ENCODE measurements at regions not wholly inside any gene's neighbourhood (a gene's known extent, or its start where the extent isn't known, plus 50 kb on each side); places are given as distances from the start of the nearest gene placed in this dataset.

DNA sequence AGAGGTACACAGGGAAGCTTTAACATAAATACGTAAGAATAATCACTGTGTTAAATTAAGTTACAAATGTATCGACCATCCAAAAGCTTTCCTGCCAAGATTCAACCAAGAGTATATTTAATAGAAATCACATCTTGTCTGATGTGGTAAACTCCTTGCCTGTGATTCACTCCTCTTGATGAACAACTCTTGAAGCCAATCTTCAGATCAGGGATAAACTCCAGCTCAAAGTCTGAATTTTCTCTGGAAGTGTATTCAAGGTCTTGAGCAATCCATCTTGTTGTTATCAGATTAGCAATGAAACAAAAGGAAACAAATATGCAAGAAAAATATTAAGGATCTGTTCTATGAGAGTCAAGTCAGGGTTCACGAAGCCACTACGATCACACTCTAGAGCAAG is 170.0 kb upstream of the ADAMTS16 start:
- ChIA-PET CTCF (interaction anchor here (1.9 kb wide), 1 partner anchor 19 kb away, joined by 4 read pairs; no protein-coding TSS in a partner anchor), POLR2A (no interaction called here)
- H3K27ac ChIP-seq = no peak overlapping the region
- TF ChIP-seq CBX8 (IDR thresholded peaks at IDR 0.05) (no peak), FOSB (CRISPR knock-in tag; IDR thresholded peaks at IDR 0.05) (no peak), ZFP36 (IDR thresholded peaks at IDR 0.05; ENCODE audit: borderline replicate concordance, partially characterized antibody) (no peak), ESRRA (IDR thresholded peaks at IDR 0.05; ENCODE audit: borderline replicate concordance, low read length) (no peak), MYC (IDR thresholded peaks at IDR 0.05; ENCODE audit: borderline replicate concordance, low read length) (no peak), POLR2A (IDR thresholded peaks at IDR 0.05; ENCODE audit: low read length) (no peak), FOSL2 (IDR thresholded peaks at IDR 0.05) (no peak), FOSL2 (CRISPR knock-in tag; IDR thresholded peaks at IDR 0.05) (no peak), CHD4 (IDR thresholded peaks at IDR 0.05; ENCODE audit: borderline replicate concordance) (no peak), KDM5A (IDR thresholded peaks at IDR 0.05) (no peak), POLR2AphosphoS2 (conservative IDR thresholded peaks at IDR 0.05; ENCODE audit: low read length) (no peak), CEBPB (IDR thresholded peaks at IDR 0.05) (no peak), RAD21 (conservative IDR thresholded peaks at IDR 0.05 in 1 of 2, IDR thresholded peaks at IDR 0.05 in 1 of 2) (no peak), TP53 (CRISPR knock-in tag; IDR thresholded peaks at IDR 0.05) (no peak)
- TF ChIP-seq, protein P1, sequence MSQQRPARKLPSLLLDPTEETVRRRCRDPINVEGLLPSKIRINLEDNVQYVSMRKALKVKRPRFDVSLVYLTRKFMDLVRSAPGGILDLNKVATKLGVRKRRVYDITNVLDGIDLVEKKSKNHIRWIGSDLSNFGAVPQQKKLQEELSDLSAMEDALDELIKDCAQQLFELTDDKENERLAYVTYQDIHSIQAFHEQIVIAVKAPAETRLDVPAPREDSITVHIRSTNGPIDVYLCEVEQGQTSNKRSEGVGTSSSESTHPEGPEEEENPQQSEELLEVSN (IDR thresholded peaks at IDR 0.05; ENCODE audit: borderline replicate concordance, low read depth) = no peak
- TF ChIP-seq, protein P2, sequence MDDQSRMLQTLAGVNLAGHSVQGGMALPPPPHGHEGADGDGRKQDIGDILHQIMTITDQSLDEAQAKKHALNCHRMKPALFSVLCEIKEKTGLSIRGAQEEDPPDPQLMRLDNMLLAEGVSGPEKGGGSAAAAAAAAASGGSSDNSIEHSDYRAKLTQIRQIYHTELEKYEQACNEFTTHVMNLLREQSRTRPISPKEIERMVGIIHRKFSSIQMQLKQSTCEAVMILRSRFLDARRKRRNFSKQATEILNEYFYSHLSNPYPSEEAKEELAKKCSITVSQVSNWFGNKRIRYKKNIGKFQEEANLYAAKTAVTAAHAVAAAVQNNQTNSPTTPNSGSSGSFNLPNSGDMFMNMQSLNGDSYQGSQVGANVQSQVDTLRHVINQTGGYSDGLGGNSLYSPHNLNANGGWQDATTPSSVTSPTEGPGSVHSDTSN (IDR thresholded peaks at IDR 0.05) = no peak
- TF ChIP-seq, protein P3, sequence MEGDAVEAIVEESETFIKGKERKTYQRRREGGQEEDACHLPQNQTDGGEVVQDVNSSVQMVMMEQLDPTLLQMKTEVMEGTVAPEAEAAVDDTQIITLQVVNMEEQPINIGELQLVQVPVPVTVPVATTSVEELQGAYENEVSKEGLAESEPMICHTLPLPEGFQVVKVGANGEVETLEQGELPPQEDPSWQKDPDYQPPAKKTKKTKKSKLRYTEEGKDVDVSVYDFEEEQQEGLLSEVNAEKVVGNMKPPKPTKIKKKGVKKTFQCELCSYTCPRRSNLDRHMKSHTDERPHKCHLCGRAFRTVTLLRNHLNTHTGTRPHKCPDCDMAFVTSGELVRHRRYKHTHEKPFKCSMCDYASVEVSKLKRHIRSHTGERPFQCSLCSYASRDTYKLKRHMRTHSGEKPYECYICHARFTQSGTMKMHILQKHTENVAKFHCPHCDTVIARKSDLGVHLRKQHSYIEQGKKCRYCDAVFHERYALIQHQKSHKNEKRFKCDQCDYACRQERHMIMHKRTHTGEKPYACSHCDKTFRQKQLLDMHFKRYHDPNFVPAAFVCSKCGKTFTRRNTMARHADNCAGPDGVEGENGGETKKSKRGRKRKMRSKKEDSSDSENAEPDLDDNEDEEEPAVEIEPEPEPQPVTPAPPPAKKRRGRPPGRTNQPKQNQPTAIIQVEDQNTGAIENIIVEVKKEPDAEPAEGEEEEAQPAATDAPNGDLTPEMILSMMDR (IDR thresholded peaks at IDR 0.05) = no peak
- TF ChIP-seq, protein P4, sequence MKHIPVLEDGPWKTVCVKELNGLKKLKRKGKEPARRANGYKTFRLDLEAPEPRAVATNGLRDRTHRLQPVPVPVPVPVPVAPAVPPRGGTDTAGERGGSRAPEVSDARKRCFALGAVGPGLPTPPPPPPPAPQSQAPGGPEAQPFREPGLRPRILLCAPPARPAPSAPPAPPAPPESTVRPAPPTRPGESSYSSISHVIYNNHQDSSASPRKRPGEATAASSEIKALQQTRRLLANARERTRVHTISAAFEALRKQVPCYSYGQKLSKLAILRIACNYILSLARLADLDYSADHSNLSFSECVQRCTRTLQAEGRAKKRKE (CRISPR knock-in tag; IDR thresholded peaks at IDR 0.05; ENCODE audit: low read depth) = no peak
- TF ChIP-seq, protein P5, sequence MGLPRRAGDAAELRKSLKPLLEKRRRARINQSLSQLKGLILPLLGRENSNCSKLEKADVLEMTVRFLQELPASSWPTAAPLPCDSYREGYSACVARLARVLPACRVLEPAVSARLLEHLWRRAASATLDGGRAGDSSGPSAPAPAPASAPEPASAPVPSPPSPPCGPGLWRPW (IDR thresholded peaks at IDR 0.05) = no peak
- no peaks in the 10 kb centered on the region for H3K9me3 ChIP-seq
- H3K4me2 ChIP-seq = no peak overlapping the region
- H3K4me1 ChIP-seq = no peaks in the 10 kb centered on the region
- H3K4me3 ChIP-seq = no peak overlapping the region
- FAIRE-seq (no peak), ATAC-seq (no peak), DNase-seq (ENCODE audit: low read depth in 1 of 2, low spot score in 1 of 2) (no peak)
- 34% methylated on average over 4 of the region's 4 CpGs for WGBS (ENCODE audit: missing lambda C conversion rate)

DNA sequence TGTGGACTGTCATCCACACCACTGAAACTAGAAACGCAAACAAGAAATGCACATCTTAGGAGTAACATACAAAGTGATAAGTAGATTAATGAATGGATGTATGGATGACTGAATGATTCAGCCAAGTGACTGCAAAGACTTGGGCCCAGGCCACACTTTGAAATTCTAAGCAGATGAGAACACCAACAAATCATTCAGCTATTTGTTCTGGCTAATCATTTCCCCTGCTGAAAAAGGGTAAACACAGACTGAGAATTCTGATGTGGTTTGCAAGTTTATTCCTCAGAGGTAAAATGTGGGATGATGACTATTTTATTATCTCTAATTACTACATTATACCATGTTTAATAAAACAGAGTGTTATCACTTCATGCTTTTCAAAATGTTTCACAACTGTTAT is 163.2 kb upstream of the ADAMTS16 start:
- no peak for ATAC-seq
- no peak for FAIRE-seq
- H3K4me3 ChIP-seq = no peak overlapping the region
- no peak overlapping the region for H3K4me2 ChIP-seq
- H3K4me1 ChIP-seq = no peaks in the 10 kb centered on the region
- WGBS (ENCODE audit: missing lambda C conversion rate) = 22% methylated on average over 1 of the region's 1 CpG
- no peak overlapping the region for H3K27ac ChIP-seq
- DNase-seq (ENCODE audit: low read depth in 1 of 2, low spot score in 1 of 2) = no peak
- no peaks in the 10 kb centered on the region for H3K9me3 ChIP-seq
- CTCF ChIA-PET = no interaction called here
- POLR2A ChIA-PET = no interaction called here
- no peak for TF ChIP-seq KDM1A (IDR thresholded peaks at IDR 0.05; ENCODE audit: low read depth)
- TF ChIP-seq RFX5 (IDR thresholded peaks at IDR 0.05) = no peak
- TF ChIP-seq, protein P6, sequence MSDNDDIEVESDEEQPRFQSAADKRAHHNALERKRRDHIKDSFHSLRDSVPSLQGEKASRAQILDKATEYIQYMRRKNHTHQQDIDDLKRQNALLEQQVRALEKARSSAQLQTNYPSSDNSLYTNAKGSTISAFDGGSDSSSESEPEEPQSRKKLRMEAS (IDR thresholded peaks at IDR 0.05) = no peak
- no peak for TF ChIP-seq CHD2 (IDR thresholded peaks at IDR 0.05; ENCODE audit: low read length, partially characterized antibody)
- TF ChIP-seq, protein P2 (IDR thresholded peaks at IDR 0.05) = no peak
- TF ChIP-seq, protein P5 (IDR thresholded peaks at IDR 0.05) = no peak
- TF ChIP-seq FOSB (CRISPR knock-in tag; IDR thresholded peaks at IDR 0.05) = no peak
- TF ChIP-seq, protein P3 (IDR thresholded peaks at IDR 0.05) = no peak
- TF ChIP-seq, protein P7, sequence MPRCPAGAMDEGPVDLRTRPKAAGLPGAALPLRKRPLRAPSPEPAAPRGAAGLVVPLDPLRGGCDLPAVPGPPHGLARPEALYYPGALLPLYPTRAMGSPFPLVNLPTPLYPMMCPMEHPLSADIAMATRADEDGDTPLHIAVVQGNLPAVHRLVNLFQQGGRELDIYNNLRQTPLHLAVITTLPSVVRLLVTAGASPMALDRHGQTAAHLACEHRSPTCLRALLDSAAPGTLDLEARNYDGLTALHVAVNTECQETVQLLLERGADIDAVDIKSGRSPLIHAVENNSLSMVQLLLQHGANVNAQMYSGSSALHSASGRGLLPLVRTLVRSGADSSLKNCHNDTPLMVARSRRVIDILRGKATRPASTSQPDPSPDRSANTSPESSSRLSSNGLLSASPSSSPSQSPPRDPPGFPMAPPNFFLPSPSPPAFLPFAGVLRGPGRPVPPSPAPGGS (IDR thresholded peaks at IDR 0.05) = no peak
- no peak for TF ChIP-seq KDM5A (IDR thresholded peaks at IDR 0.05)
- no peak for TF ChIP-seq MAFK (IDR thresholded peaks at IDR 0.05; ENCODE audit: partially characterized antibody)
- TF ChIP-seq, protein P4 (CRISPR knock-in tag; IDR thresholded peaks at IDR 0.05; ENCODE audit: low read depth) = no peak
